HG03066 (cell line): ENCODE measurements at regions not wholly inside any gene's neighbourhood (a gene's known extent, or its start where the extent isn't known, plus 50 kb on each side); places are given as distances from the start of the nearest gene placed in this dataset.

Source experiments
- ATAC-seq: cut with Tn5 transposase; IDR thresholded peaks from one replicate; pipeline ENCODE4 v1.9.1; 2021; ENCODE audit warnings: low read depth; ENCODE audit not compliant: unreplicated experiment

DNA sequence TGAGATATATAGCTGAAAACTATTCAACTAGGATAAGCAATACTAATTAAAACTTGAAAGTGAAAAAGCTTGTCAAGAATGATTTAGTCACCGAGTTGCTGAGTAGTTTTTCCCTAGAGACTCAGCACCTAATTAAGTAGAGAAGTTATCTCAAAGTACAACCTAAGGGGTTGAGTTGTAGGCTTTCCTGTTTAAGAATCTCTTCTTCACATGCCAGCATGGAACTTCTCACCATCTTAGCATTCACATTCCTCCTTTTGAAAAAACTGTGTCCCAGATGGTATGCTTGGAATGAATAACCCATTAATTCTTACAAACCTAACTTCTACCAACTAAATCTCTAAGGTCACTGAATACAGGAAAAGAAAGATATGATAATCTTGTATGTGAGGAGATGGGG, 303.3 kb upstream of the ZC3H12C start:
- ATAC-seq: no peak

DNA sequence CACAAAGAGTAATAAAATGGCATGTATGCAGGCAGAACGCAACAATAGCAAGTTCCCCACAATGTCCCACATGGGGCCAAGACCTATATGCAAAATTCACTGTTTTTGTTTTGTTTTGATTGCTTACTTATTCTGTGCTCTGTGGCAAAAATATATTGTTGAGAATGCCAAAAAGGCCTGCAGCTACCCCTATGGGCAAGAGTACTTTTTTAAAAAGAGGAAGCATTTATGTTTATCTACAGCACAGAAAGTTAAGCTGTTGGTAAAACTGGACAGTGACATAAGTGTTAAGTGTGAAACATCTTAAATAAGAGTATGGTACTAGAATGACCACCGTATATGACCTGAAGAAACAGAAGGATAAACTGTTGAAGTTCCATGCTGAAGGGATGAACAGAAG, 301.9 kb upstream of the ZC3H12C start:
- ATAC-seq: no peak

- ATAC-seq: no peak
These were observed 298.7 kb upstream of the ZC3H12C start for GRCh38 chr11:109794501-109794900.

DNA sequence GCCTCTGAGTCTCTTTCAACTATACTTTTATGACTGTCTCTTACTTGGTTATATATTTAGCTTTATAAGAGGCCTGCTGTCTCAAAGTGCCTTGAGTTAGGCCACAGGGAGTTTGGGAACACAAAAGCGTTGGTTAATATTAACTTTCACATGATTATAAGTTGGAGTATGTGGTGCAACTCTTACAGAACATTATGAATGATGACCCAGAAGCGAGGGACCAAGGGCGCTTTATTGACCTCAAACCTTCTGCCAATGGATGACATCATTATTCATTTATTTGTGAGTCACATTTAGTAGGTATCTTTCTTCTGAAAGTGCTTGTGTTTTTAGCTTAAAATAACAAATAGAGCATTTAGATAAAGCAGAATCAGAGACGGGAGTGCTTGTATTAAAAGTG, 298.0 kb upstream of the ZC3H12C start:
- no peak for ATAC-seq

GRCh38 chr11:109796253-109796652, 296.9 kb upstream of the ZC3H12C start:
- no peak for ATAC-seq

- ATAC-seq: no peak
These were observed 294.7 kb upstream of the ZC3H12C start for GRCh38 chr11:109798521-109798920.

GRCh38 chr11:109799604-109800003, 293.6 kb upstream of the ZC3H12C start:
- ATAC-seq: no peak

GRCh38 chr11:109804911-109805310, 288.3 kb upstream of the ZC3H12C start:
- ATAC-seq: no peak

DNA sequence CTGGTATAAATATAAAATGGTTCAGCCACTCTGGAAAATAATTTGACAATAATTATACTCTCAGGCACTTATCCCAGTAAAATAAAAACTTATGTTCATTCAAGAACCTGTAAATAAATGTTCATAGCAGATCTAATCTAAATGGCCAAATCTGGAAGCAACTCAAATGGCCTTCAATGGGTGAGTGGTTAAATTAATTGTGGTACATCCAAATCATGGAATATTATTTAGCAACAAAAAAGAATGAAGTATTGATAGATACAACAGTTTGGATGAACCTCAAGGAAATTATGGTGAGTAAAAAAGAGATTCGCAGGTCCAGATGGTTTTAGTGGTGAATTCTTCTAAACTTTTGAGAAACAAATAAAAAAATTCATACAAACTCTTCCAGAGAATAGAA, 287.0 kb upstream of the ZC3H12C start:
- no peak for ATAC-seq

GRCh38 chr11:109808569-109808968, 284.6 kb upstream of the ZC3H12C start:
- no peak for ATAC-seq

DNA sequence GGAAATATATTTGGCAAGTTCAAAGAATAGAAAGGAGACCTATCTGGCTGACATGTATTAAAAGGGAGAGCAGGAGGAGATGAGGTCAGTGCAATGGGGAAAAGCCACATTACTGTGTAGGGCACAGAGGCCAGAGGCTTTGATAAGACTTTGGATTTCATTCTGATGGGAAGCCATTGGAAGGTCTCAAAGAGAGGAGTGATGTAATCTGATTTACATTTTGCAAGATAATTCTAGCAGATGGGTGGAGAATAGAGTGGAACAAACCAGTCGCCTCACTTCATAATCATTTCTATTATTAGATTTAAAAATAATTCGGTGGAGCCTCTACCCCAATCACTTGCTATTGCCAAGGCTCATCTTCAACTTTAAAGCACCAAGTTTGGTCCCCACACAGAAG, 278.4 kb upstream of the ZC3H12C start:
- ATAC-seq: no peak

DNA sequence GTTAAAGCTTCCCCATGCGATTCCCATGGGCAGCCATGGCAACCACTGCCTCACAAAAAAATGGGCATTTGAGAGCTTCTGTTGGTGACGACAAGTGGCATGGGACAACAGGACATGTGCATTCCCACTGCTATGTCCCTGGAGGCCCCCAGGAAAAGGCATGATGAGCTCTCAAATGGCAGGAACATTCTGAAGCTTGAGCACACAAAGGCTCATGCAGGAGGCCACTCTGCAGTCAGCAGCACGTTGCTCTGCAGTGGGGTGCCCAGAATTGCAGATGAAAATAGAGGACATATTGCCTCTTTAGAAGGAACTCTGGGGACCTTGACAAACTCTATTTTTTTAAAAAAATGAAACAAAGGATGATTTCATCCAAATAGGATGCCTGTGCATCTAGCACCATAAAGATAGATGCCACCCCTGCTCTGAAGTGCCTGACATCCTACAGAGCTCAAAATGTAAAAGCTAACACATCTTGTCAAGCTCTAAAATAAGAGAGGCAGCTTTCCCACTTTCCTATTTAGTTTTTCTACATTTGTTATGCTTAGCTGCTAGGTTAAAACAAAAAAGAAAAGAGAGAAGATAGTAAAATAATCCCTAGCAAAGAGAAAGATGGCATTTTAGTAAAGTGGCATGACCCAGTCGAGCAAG, 277.6 kb upstream of the ZC3H12C start:
- ATAC-seq: no peak

DNA sequence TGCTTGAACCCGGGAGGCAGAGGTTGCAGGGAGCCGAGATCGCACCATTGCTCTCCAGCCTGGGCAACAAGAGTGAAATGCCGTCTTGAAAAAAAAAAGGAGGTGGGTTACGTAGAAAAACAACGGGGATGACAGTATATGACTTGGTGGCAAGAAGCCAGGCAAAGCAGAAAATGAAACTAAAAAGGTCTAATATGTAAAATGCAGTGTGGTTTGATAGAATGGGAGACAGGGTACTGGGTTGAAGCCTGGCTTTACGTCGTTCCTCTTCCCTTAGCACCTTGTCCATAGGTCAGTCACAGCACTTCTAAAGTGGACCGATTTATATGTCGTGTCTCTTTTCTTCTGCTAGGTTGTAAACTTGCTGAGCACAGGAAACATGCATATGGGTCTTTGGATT, 274.9 kb upstream of the ZC3H12C start:
- ATAC-seq: no peak

- no peak for ATAC-seq
These were observed 273.8 kb upstream of the ZC3H12C start for GRCh38 chr11:109819410-109819809.

GRCh38 chr11:109821511-109821910, 271.7 kb upstream of the ZC3H12C start:
- no peak for ATAC-seq

DNA sequence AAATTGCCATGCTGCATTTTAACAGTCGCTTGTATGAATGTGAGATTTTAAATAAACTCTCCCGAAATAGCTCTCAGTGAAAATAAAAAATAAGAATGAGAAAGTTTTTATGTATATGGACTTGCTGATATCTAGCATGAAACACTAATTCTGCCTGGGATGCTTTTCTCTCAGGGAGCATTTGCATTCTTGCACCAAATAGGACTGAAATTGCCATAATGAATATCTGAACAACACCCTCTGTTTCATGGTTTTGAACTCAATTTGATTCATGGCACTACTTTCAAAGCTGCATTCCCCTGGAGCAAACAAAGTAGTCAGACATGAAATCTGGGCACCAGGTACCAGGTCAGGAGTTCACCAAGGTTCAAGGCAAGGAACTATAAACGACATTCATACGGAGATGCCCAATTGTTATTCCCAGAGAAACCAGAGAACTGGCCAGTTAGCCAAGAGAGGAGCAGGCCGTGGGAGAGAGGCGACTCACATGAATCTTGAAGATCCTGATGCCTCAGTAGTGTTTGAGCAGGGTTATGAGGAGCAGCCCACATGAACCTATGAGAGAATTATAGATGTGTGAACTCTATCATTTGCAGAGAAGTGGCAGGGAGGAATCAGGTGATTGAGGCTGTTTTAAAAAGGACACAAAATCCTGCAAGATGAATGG, 270.6 kb upstream of the ZC3H12C start:
- ATAC-seq: no peak

DNA sequence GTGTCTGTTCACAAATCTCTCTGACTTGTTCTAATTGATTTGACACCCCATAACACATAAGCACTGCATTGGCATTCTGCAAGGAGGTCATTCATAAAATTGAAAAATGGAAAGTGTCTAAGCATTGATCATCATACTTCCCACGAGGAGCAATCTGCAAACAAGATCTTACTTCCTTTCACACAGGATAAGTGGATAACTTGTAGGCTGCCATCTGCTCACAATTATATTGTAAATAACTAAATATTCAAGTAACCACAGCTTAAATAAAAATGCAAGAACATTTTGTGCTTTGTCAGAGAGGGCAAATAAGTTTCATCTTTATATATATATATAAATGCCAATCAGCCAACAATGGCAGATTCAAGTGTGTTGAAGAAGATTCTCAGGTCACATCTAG, 264.8 kb upstream of the ZC3H12C start:
- no peak for ATAC-seq

DNA sequence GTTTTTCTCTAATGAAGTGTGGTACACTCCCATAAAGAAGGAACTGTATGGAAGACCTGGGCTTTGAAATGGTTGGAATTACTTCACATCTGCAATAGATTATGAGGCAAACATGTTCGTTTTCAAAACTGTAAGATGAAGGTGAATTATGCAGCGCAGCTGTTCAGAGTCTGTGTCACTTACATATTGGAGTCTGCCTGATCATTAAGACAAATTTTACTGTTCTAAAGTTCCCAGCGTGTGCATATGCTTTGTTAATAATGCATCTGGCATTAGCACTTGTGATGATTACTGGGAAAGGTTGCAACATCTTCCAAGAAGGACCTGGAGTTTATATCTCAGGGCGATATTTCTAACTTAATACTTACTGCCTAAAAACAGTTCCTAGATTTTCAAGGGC, 255.2 kb upstream of the ZC3H12C start:
- no peak for ATAC-seq

- ATAC-seq: no peak
These were observed 247.8 kb upstream of the ZC3H12C start for GRCh38 chr11:109845437-109845836.

DNA sequence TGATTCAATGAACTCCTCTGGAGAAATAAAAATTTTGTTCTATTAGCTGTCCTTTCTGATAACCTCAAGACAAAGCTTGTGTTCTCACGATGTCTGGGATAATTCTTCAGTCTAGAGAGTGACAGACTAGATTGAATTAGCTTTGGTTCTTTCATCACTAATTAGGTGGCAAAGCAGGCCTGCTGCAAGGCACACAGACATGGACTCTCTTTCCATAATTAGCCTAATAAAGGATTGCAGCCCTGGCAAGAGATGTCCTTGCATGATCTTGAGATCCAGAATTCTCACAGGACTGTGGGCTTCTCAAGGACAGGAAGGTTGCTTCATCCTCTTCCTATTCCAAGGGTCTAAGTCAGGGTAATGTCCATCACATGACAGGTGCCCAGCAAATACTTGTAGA, 245.6 kb upstream of the ZC3H12C start:
- ATAC-seq: no peak

DNA sequence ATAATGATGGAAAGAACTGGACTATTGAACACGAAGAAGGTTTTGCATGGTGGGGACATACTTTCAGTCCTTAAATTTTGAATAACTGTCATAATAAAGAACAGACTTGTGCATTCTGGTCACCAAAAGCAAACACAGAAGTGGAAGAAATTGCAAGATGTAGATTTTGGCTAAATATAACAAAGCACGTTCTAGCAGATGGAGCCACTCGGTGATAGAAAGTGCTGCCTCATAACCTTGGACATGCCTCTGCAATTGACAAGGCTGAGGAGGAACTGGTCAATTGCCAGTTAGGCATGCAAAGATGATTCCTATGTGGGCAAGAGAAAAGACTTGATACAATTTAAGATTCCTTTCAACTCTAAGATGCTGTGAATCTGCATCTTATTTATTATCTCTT, 244.1 kb upstream of the ZC3H12C start:
- ATAC-seq: no peak

GRCh38 chr11:109849946-109850345, 243.2 kb upstream of the ZC3H12C start:
- no peak for ATAC-seq
